Hepatic stellate cell (primary cell): ENCODE measurements at regions not wholly inside any gene's neighbourhood (a gene's known extent, or its start where the extent isn't known, plus 50 kb on each side); places are given as distances from the start of the nearest gene placed in this dataset.

Experiments used
- DNase-seq: peaks from one replicate; pipeline ENCODE4 v3.0.0; 2011; ENCODE audit warnings: low spot score

DNA sequence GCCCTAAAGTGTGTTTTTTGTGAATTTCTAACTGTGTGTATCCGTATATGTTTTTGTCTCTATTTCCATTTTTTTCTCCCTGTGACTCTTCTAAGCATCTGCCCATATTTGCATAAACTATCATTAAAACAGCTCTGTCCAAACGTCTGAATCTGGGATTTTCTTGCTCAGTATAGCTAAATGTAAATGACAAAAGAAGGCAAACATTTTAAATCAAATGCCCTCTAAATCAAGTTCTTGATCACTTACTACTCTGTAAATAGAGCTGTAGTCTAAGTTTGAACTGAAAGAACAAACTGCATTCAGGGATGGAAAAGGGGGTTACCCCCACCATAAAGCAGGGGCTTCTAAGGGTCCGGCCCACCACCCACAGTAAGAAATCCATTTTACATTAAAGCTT lies 432.0 kb upstream of the FAM241A start:
- DNase-seq: no peak

DNA sequence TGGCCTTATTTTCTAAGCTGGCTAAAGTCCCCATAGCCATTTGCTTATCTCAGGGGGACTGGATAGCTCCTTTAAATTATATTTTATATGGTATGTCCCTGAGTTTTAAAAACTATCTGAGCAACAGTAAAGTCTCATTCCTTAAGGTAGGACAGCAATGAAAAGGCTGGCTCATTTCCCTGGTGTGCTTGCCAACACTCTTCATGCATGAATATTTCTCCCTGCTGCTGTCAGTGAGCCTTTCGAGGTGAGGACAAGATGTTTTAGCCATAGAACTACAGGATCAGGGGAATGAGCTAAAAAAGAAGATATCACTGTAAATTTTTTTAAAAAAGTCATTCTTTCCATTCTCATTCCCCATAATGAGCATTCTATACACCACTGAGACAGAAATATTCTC lies 427.3 kb upstream of the FAM241A start:
- no peak for DNase-seq

DNA sequence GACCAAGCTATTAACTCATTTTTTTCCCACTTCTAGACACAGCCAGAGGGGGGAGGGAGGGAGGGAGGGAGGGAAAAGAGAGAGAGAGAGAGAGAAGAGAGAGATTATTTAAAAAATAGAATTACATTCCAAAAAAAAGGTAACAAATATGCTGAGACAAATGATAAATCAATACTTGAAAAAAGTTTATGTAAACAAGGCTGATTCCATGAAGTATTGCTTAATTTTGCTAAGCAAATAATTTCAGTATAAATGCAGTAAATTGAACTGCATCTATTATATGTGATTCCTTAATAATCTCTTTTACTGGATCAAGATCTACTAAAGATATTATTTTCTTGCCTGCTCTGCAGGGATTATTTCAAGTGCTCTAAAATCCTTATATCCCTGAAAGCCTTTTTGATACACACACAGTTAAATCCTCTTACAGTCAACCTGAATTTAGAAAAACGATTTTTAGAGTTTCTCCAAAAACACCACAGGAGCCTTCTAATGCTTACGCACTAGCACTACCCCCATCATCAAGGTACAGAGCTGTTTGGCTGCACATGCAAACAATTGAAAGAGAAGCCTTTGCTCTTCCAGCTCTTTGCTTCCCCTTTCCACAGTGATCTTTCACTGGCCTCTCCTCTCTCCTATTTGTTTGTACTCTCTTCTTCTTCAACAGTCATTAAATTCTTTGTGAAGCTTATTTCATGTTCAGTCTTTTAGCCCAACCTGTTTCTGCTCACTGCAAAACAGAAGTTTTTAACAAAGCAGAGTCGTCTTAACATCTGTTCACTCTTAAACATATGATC lies 426.3 kb upstream of the FAM241A start:
- no peak for DNase-seq

DNA sequence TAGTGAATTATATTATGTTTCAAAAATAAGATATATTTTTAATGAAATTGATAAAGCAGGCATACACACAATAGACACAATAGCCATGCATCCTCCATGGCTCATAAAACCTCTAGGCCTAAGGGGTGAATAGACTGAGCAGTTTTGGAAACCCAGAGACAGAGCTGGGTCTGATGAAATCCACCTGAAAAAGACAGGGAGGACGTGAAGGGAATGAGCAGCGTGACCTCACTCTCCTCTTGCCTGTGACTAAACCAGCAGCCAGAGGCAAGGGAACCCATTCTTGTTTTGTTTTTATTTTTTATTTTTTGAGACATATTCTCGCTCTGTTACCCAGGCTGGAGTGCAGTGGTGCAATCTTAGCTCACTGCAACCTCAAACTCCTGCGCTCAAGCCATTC lies 424.4 kb upstream of the FAM241A start:
- no peak for DNase-seq

DNA sequence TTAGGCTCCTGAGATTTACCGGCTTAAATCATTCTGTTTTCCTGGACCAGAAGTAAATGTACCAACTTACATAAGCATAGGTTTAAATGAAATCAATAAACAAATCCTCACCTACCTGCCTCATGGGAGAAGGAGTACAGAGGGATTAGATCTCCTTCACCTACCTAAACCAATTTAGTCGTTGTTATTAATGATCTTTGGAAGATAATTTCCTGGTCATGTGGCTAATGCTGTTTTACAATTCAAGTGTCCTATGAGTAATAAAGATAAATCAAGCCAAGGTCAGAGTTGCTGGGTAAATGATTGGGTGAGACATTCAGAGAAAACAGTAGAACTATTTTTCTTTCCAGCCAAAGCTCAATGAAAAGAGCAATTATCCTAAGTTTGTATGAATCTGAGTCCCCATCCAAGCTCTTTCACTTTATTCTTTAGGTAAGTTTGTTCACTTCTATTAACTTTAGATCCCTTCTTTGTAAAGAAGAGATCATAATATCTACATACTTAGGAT lies 423.0 kb upstream of the FAM241A start:
- no peak for DNase-seq

DNA sequence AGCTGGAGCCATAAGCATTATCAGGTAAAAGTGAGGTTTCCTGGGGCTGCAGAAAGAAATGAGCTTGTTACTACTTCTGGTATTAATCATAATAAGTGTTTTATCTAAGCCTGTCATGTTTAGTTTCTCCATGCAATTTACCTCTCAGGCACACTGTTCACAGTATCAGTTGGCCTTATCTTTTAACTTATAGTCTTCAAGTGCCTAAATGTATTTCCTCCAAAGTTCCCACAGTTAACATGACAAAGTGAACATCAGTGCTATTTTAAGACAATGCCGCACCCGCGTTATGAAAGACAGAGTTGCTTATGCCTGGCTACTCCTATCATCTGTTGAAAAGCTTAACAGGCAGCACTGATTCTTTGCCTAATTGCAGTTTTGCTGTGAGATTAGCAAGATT lies 408.7 kb upstream of the FAM241A start:
- DNase-seq: no peak

DNA sequence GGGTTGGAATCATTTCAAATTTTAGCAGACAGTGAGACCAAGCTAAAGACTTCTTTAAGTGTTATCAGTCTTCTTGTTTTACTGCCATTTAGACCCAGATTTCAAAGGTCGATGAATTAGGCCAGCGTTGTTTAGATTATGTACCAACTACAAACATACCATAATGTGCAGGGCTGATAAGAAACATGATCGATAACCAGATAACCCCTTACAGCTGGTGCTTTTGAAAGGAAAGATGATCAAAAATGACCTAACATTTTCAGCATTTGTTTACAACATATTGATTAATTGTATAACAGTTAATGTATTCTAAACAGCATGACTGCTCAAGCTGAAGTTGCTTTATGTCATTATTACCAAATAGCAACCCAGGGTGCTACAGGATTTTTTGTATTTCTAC lies 400.4 kb upstream of the FAM241A start:
- DNase-seq: no peak

DNA sequence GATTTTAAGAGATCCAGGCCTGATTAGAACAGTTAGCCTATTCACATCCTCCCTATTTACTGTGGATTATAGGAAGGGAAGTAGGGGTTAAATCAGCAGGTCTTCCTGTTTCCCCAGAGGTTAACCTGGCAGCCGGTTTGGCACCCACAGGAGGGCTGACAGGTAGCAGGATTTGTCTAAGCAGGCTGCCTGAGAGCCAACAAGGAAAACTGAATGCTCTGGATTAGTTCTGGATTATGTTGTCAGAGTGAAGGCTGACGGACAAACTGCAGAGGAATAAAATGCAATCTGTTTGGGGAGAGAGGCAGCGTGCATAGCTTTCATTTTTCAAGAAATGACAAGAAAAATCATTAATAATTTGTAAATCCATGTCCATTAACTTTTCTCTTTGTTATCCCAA lies 397.1 kb upstream of the FAM241A start:
- no peak for DNase-seq

DNA sequence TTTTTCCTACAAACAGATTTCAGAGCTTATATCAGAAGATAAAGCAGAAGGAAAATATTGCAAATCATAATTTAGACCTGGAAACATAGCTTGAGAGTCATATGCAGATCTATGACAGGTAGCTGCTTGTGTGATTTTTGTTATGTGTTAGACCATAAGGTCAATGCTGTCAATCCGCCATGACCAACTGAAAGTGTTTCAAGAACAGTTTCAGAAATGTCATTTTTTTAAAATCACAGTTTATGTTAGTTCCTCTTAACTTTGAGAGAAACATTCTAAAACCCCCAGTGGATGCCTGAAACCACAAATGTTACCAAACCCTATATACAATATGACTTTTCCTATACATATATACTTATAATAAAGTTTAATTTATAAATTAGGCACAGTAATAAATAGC lies 391.3 kb upstream of the FAM241A start:
- no peak for DNase-seq

DNA sequence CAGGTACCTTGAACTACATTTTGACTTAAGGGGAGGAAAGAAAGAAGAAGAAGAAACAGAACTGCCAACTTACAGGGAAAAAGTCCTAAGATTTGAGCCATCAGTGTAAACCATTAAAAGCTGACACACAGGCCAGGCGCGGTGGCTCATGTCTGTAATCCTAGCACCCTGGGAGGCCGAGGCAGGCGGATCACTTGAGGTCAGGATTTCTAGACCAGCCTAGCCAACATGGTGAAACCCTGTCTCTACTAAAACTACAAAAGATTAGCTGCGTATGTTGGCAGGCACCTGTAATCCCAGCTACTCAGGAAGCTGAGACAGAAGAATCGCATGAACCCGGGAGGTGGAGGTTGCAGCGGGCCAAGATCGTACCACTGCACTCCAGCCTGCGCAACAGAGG lies 389.7 kb upstream of the FAM241A start:
- DNase-seq: no peak

DNA sequence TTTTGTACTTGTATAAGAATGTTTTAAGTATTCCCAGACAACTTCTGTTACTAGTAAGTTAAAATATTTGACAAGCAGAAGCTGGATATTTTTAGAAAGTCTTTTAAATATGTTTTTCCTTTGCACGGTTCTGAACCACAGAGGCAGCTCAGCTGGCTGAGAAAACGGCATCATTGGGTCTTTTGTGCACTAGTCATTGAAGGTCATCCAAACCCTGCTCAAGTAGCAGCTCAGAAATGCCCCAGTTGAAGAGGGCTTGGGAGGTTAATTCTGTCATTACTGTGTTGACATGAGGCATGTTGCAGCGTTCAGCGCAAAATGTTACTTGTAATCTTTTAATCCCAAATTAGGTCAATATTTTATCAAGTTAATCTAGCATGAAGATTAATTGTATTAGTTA lies 383.7 kb upstream of the FAM241A start:
- DNase-seq: no peak

DNA sequence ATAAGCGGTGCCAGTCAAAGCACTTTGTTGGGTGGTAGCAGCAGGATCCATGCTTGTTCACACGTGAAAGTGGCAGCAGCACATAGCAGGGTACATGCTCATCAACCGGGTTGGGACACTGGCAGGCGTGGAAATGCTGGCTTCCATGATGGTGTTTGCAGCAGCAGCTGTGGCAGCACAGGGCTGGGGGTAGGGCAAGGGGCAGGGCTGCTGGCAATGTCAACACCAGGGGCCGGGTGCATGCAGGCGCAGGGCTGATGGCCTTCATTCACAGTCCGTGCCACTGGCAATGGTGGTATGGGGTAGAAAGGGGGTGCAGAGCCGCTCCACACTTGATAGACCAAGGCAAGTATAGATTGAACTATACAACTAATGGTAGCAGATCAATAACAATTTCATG lies 374.7 kb upstream of the FAM241A start:
- no peak for DNase-seq

DNA sequence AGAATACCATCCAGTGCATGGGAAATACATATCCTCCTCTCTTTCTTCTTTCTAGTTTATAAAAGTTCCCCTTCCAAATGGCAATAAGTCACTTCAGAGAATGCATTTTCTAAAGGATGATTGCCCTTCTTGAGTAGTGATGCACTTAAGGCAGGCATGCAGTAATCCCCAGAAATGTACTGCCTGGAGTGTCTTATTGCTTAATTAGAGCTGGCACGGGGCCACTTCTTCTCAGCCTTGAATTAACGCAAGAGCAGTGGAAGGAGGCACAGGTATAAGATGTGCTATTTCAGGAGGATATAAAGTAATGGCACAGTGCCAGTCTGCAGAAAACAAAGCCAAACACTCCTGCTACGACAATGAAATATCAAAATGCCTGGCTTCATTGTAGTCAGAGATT lies 371.4 kb upstream of the FAM241A start:
- DNase-seq: no peak

DNA sequence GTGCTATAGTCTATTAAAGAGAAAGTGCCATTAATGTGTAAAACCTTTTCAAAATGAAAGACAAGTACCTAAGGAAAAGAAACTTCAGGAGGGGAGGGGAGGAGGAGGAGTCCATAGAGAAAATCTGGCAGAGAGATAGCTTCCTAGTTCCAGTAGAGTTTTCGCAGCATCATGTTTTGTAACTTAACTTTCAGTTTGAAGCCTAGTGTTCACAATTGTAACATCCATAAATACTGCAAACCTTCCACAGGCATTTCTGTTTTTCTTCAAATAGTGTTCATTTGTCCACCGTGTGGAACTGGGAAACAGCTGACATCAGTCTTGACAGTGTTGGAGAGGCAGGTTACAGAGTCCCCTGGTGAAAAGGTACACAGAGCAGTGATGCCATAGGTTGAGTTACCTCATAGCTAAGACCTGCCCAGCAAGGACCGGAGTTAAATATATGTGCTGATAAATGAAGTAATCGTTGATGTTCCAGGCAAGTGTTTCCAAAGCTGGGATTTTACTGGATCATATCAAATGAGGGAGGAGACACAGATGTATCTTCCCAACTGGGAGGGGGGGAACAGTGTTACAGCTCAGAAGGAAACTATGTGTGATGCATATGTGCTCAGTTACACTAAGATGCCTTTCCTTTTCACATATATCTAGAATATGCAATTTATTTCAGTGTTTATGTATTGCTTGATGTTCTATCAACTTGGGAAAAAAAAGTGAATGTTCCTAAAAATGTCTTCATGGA lies 369.5 kb upstream of the FAM241A start:
- DNase-seq: no peak

DNA sequence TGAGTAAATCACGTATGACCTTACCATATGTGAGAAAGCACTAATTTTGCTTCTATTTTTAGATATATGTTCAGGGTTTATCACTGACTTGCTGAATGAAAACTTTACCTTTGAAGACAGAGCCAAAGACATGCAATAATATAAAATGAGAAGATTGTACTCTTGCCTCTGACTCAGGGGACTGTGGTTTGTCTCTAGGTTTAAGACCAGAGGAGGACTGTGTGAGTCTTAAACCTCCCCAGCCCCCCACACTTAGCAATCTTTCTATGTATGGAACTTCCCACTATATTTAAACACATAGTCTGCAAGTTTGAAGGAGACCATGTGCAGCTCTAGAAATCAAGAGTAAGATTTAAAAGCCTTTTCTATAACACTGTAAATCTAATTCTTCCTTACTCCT lies 368.7 kb upstream of the FAM241A start:
- no peak for DNase-seq

DNA sequence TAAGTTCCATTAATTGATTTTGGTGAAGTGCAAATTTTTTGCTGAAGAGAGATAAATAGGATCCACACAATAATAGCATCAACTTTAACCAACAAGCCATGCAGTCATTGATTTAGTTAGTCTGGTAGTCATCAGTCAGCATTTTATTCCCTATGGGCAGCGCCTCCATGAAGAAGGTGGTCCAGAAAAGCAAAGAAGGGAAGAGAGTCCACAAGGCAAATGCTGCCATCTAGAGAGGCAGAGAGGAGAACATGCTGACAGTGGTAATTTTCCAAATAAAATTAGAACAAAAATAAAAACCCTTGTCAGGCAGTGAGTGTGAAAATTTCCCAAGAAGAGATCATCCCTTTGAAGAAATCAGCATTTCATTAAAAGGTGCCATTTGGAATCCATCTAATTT lies 366.7 kb upstream of the FAM241A start:
- no peak for DNase-seq

DNA sequence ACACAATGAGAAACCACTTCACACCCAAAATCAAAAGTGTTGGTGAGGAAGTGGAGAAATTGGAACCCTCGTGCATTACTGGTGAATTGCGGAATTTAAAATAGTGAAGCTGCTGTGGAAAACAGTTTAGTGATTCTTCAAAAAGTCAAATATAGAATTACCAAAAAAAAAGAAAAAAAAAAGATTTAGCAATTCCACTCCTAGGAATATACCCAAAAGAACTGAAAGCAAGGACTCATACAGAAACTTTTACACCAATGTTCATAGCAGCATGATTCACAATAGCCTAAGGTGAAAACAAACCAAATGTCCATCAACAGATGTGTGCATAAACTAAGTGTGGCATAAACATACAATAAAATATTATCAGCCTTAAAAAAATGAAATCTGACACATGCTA lies 364.3 kb upstream of the FAM241A start:
- DNase-seq: no peak

DNA sequence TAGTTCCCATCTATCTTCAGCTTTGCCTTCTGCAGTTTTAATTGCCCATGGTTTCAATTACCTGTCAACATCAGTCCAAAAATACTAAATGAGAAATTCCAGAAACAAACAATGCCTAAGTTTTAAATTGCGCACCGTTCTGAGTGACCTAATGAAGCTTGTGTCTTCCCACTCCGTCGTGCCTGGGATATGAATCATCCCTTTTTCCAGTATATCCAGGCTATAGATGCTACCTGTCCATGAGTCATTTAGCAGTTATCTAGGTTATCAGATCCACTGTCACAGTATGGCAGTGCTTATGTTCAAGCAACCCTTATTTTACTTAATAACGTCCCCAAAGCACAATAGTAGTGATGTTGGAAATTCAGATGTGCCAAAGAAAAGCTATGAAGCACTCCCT lies 363.6 kb upstream of the FAM241A start:
- no peak for DNase-seq

DNA sequence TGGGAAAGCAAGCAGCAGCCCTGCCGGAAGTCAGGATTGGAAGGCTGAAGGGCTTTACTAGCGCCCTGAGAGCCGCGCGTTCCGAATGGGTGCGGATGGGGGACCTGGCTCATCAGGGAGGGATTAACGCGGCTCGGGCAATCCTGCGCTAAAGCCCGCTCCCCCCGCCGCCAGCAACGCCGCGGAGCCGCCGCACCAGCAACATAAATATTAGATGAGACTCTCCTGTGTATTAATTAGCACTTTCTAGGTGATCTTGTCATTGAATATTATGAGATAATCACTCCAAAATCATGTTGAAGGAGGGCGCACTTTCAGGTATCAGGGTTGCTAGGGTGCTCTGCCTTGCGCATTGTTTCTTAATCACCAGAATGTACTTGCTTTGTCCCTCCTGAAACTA lies 357.2 kb upstream of the FAM241A start:
- DNase-seq: no peak

DNA sequence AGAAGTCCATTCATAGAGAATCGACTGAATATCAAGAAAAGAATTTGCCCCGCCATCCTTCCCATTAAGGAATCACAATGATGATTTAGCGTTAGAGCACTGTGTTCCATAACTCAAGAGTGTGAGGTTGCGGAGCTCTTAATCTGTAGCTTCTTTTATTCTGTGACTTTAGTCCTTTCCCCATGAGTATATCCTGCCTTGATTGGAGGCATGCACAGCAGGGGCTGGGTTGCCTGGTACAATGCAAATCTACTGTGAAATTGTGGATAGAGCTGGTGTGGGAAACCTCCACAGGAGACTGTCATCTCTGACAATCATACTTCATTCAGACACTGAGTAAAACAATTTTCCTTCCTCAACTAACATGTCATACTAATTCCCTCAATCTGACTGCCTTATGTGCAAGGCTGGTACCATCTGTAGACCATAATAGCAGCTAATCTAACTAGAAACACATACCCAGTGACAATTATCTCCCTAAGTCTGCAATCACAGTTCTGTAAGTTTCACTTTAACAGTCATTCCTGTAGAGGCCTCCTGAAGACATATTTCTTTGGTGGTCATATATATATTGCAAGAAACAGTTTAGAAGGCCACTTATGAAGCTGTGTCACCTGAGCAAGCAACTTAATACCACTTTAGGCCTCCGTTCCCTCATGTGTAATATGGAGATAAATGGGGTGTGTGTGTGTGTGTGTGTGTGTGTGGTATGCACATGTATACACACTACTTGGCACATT lies 355.2 kb upstream of the FAM241A start:
- no peak for DNase-seq

DNA sequence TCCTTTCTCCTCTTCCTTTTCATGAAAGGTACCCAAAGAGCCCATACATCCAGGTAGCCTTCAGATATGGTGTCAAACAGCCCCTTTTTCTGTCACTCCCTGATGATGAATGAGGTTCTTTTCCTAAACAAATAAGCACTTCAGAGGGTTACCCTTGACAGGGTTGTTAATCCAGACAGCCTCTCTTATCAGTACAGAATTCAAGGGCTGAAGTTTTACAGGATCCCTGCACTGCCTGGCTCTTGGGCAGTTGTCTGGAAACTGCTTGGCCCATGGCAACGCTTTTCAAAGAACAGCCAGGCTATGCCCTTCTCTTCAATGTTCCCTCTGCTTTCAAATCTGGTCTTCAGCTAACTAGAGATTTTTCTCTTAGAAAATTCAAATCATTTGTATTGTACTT lies 352.6 kb upstream of the FAM241A start:
- no peak for DNase-seq

DNA sequence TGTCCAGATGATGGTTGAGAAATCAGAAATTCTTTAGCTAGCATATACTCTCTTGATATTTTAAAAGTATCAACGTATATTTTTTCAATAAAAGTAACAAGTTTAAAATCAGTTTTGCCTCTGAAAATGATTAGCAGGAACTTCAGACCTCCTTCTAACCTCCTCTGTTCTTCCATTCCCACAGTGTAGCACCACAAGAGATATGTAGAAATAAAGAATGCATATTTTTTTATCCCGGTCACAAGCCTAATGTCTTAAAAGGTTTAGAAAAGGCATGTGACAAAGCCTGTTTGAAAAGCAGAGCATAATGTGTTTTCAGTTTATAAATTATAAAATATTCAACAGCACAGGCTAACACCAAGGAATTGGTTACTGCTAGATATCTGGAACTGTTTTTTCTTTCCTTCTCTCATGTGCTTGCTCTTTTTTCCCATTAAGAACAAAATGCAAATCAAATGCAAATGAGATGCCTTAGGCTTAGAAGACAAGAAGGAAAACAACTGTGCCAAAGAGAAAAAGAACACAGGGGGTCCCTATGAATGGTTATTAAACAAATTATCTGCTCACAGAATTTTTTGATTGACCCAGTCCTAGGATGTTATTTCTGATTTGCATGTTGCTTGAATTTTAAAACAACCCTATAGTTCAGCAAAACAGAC lies 351.7 kb upstream of the FAM241A start:
- DNase-seq: no peak
